Mononuclear cell (primary cell): ENCODE measurements at regions not wholly inside any gene's neighbourhood (a gene's known extent, or its start where the extent isn't known, plus 50 kb on each side); places are given as distances from the start of the nearest gene placed in this dataset.
"Not testable (repeated sequence)": the region's sequence is repeated elsewhere in the genome, so short reads cannot be mapped to it uniquely, and the experiment has no call there.

ENCODE experiments used
- H3K27me3 ChIP-seq: 2 replicates; pipeline ENCODE4 v1.6.0; 2011; ENCODE audit warnings: low read length, control low read depth; ENCODE audit not compliant: insufficient read depth
- H3K4me1 ChIP-seq: 2 replicates; pipeline ENCODE4 v1.5.1; 2011; ENCODE audit warnings: mild to moderate bottlenecking, low read length, control low read depth; ENCODE audit not compliant: insufficient read depth
- H3K4me3 ChIP-seq: 2 replicates; pipeline ENCODE4 v1.5.1; 2011; ENCODE audit warnings: mild to moderate bottlenecking, low read length, moderate library complexity
- H3K9me3 ChIP-seq: 2 replicates; pipeline ENCODE4 v1.5.1; 2011; ENCODE audit warnings: low read depth, mild to moderate bottlenecking, control low read depth, low read length

DNA sequence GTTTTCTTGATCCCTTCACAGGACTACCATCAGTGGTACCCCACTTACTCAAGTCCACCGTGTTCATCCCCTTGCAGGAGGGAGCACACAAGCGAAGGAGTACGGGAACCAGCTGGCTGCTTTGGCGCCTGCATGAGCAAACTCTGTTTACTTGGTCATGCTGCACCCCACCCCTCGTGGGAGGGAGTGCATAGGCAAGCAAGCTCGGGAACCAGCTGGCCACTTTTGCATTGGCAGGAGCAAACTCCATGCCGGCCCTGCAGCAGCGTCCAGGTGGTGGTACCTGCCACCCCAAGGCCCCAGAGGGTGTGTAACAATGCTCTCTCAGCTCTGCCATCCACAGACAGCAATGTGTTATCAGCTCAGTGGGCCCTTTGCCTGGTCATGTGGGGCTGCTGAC is 737.8 kb downstream of the FAM181B start:
- Histone ChIP-seq H3K4me1 (no peaks in the 10 kb centered on the region), H3K27me3 (no peaks in the 10 kb centered on the region)

GRCh38 chr11:81993755-81994154 is 739.9 kb downstream of the FAM181B start:
- H3K9me3 ChIP-seq, result no peaks in the 10 kb centered on the region
- no peaks in the 10 kb centered on the region for H3K27me3 ChIP-seq
- no peak overlapping the region for H3K4me3 ChIP-seq
- no peaks in the 10 kb centered on the region for H3K4me1 ChIP-seq

More for the DNA sequence above, 737.8 kb downstream of the FAM181B start:
- no peak overlapping the region for H3K4me3 ChIP-seq
- H3K9me3 ChIP-seq, result no peaks in the 10 kb centered on the region

DNA sequence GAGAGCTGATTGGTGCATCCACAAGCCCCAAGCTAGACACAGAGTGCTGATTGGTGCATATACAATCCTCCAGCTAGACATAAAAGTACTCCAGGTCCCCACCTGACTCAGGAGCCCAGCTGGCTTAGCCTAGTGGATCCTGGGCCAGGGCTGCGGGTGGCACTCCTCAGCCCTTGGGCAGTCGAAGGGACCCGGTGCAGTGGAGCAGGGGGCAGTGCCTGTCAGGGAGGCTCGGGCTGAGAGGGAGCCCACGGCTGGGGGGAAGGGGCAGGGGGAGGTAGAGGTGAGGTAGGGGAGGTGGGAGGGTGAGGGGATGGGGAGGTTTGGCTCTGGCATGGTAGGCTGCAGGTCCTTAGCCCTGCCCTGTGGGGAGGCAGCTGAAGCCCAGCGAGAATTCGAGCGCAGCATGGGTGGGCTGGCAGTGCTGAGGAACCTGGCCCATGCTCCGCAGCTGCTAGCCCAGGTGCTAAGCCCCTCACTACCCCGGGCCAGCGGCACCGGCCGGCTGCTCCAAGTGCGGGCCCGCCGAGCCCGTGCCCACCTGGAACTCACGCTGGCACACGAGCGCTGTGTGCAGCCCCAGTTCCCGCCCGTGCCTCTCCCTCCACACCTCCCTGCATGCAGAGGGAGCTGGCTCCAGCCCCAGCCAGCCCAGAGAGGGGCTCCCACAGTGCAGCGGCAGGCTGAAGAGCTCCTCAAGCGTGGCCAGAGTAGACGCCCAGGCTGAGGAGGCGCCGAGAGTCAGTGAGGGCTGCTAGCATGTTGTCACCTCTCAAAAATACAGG is 742.8 kb downstream of the FAM181B start:
- Histone ChIP-seq H3K4me3 (no peak overlapping the region), H3K9me3 (no peaks in the 10 kb centered on the region), H3K4me1 (no peaks in the 10 kb centered on the region), H3K27me3 (no peaks in the 10 kb centered on the region)

GRCh38 chr11:81989093-81989492 is 744.6 kb downstream of the FAM181B start:
- H3K4me3 ChIP-seq, result no peak overlapping the region
- H3K27me3 ChIP-seq, result no peaks in the 10 kb centered on the region
- H3K4me1 ChIP-seq, result no peaks in the 10 kb centered on the region

GRCh38 chr11:81987829-81988472 is 745.7 kb downstream of the FAM181B start:
- Histone ChIP-seq H3K9me3 (no peaks in the 10 kb centered on the region), H3K4me1 (no peaks in the 10 kb centered on the region), H3K27me3 (no peaks in the 10 kb centered on the region), H3K4me3 (no peak overlapping the region)

More at GRCh38 chr11:81989093-81989492, 744.6 kb downstream of the FAM181B start:
- H3K9me3 ChIP-seq, result no peaks in the 10 kb centered on the region

GRCh38 chr11:81986556-81987161 is 747.0 kb downstream of the FAM181B start:
- Histone ChIP-seq H3K9me3 (no peaks in the 10 kb centered on the region), H3K27me3 (no peaks in the 10 kb centered on the region), H3K4me3 (no peak overlapping the region), H3K4me1 (no peaks in the 10 kb centered on the region)

- Histone ChIP-seq H3K9me3 (no peaks in the 10 kb centered on the region), H3K4me3 (no peak overlapping the region), H3K27me3 (no peaks in the 10 kb centered on the region), H3K4me1 (no peaks in the 10 kb centered on the region)
These were observed 754.2 kb downstream of the FAM181B start for GRCh38 chr11:81979448-81979847.

GRCh38 chr11:81975261-81975900 is 758.3 kb downstream of the FAM181B start:
- Histone ChIP-seq H3K9me3 (no peaks in the 10 kb centered on the region), H3K4me1 (no peaks in the 10 kb centered on the region), H3K4me3 (no peak overlapping the region)

DNA sequence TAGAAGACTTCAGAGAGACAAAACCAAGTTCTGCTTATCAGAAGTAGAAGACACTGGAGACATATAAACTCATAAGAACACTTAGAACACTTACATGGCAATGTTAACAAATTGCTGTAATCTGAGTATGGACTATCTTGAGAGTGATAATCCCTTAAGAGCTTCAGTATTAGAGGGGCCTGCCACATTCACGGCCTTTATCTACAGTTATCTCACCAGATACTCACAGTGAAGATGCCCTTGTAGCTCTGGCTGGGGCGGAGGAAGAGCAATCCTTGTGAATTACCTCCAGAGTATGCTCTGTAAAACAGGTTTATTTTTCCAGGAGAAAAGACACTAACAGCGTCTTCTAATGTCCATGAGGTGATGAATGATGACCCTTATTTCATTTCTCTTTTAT is 762.8 kb downstream of the FAM181B start:
- Histone ChIP-seq H3K4me1 (no peaks in the 10 kb centered on the region), H3K4me3 (no peak overlapping the region), H3K27me3 (no peaks in the 10 kb centered on the region), H3K9me3 (no peaks in the 10 kb centered on the region)

More at GRCh38 chr11:81975261-81975900, 758.3 kb downstream of the FAM181B start:
- H3K27me3 ChIP-seq, result no peaks in the 10 kb centered on the region

- Histone ChIP-seq H3K4me1 (no peaks in the 10 kb centered on the region), H3K27me3 (no peaks in the 10 kb centered on the region), H3K9me3 (no peaks in the 10 kb centered on the region), H3K4me3 (no peak overlapping the region)
These were observed 766.4 kb downstream of the FAM181B start for GRCh38 chr11:81967242-81967641.

DNA sequence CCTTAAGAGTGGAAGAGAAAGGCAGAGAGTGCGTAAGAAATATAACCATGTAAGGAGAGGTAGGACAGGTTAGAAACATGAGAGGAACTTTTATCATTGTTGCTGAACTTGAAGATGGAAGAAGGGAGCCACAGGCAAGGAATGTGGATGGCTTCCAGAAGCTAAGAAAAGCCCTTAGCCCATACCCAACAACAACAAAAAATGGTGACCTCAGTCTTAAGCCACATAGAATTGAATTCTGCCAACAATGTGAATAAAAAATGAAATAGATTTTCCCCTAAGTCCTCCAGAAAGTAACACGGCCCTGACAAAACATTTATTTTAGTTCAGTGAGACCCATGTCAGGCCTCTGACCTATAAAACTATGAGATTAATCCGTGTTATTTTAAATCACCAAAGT is 767.3 kb downstream of the FAM181B start:
- no peak overlapping the region for H3K4me3 ChIP-seq
- H3K27me3 ChIP-seq, result no peaks in the 10 kb centered on the region
- no peaks in the 10 kb centered on the region for H3K4me1 ChIP-seq
- H3K9me3 ChIP-seq, result no peaks in the 10 kb centered on the region

DNA sequence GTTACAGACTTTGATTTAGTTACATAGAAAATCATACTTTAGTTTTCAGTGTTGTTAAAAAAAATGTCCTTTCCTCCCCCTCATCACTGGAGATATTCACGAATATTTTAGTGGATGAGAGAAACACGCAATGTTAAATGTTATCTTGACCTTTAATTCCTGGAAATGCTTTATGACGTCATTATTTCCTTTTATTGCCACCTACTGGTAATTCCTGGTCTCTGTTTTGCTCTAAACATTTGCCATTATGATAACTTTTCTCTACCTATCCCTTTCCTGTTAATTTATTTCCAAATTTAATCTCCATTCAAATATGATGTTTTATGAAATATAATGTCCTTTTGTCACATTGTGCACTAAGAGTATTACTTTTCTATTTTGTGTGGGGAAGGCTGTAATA is 770.6 kb downstream of the FAM181B start:
- no peaks in the 10 kb centered on the region for H3K9me3 ChIP-seq
- no peaks in the 10 kb centered on the region for H3K4me1 ChIP-seq
- no peaks in the 10 kb centered on the region for H3K27me3 ChIP-seq
- H3K4me3 ChIP-seq, result no peak overlapping the region

DNA sequence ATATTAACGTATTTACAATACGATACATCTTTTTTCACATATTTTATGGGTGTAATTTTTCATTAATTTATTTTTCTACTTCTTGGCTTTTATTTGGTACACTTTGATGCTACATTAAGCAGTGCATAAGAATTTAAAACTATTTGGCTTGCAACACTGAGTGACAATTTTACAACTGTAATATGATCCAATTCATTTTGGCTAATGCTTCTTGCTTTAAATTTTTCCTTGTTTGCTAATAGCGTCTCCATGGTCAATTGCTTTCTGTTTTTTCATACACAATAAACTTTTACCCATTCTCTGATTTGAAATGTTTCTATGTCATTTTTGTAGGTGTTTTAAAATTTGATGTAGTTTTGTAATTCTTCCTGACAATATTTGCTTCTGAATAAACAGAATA is 773.2 kb downstream of the FAM181B start:
- Histone ChIP-seq H3K27me3 (no peaks in the 10 kb centered on the region), H3K4me3 (no peak overlapping the region)

GRCh38 chr11:81959341-81959740 is 774.3 kb downstream of the FAM181B start:
- H3K27me3 ChIP-seq, result no peaks in the 10 kb centered on the region
- no peaks in the 10 kb centered on the region for H3K4me1 ChIP-seq
- no peaks in the 10 kb centered on the region for H3K9me3 ChIP-seq
- H3K4me3 ChIP-seq, result no peak overlapping the region

More for the DNA sequence above, 773.2 kb downstream of the FAM181B start:
- no peaks in the 10 kb centered on the region for H3K9me3 ChIP-seq
- no peaks in the 10 kb centered on the region for H3K4me1 ChIP-seq

DNA sequence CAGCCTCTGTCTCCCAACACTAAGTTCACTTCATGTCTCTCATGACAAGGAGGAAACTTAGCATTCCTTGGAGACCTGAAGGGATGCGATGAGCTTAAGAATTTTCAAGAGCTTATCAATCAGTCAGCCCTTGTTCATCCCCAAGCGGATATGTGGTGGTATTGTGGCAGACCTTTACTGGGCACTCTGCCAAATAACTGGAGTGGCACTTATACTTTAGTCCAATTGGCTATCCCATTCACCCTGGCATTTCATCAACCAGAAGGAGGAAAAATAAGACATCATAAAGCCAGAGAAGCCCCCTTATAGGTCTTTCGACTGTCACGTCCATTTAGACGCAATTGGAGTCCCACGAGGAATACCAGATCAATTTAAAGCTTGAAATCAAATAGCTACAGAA is 779.4 kb downstream of the FAM181B start:
- H3K9me3 ChIP-seq, H3K27me3 ChIP-seq, H3K4me3 ChIP-seq, H3K4me1 ChIP-seq: not testable (repeated sequence)
